Transverse colon (tissue), 4 donors: ENCODE measurements at regions not wholly inside any gene's neighbourhood (a gene's known extent, or its start where the extent isn't known, plus 50 kb on each side); places are given as distances from the start of the nearest gene placed in this dataset.

Experiments
- CTCF ChIP-seq, 5 experiments: fragments of 200-600 bp in 3 of 5; fragments of 450-650 bp in 2 of 5; sonication (generic) in 3 of 5; IDR thresholded peaks; 1 replicate in 2 of 5; 2 replicates in 3 of 5; pipeline ENCODE4 v1.5.1; 2016 to 2017; ENCODE audit warnings: antibody characterized with exemption in 5 of 5, inconsistent platforms in 3 of 5, mild to moderate bottlenecking in 2 of 5, moderate library complexity in 1 of 5
- EP300 ChIP-seq: sonication (generic); formaldehyde crosslinking; IDR thresholded peaks from one replicate; pipeline ENCODE4 v1.6.1; 2017; ENCODE audit warnings: antibody characterized with exemption, low read depth
- POLR2A ChIP-seq: fragments of 450-650 bp; IDR thresholded peaks from one replicate; pipeline ENCODE4 v1.6.1; 2016; ENCODE audit warnings: antibody characterized with exemption, mild to moderate bottlenecking, moderate library complexity
- POLR2AphosphoS5 ChIP-seq, 3 donors: sonication (generic); formaldehyde crosslinking; IDR thresholded peaks; one replicate each; pipeline ENCODE4 v1.6.1; 2016; ENCODE audit warnings: antibody characterized with exemption in 3 of 3

GRCh38 chr13:106688940-106689339 lies 121.0 kb upstream of the ARGLU1 start:
- no peak for TF ChIP-seq CTCF (IDR thresholded peaks at IDR 0.05)
- TF ChIP-seq EP300 = no peak
- TF ChIP-seq POLR2AphosphoS5 (IDR thresholded peaks at IDR 0.05) = no peak
- no peak for TF ChIP-seq POLR2A
